CD4-positive, alpha-beta T cell treated with Interleukin-15 for 4 hours (primary cell): ENCODE measurements at regions not wholly inside any gene's neighbourhood (a gene's known extent, or its start where the extent isn't known, plus 50 kb on each side); places are given as distances from the start of the nearest gene placed in this dataset.

Experiments used
- DNase-seq: peaks from one replicate; pipeline ENCODE4 v3.0.0-alpha.2; 2020; ENCODE audit warnings: low spot score

DNA sequence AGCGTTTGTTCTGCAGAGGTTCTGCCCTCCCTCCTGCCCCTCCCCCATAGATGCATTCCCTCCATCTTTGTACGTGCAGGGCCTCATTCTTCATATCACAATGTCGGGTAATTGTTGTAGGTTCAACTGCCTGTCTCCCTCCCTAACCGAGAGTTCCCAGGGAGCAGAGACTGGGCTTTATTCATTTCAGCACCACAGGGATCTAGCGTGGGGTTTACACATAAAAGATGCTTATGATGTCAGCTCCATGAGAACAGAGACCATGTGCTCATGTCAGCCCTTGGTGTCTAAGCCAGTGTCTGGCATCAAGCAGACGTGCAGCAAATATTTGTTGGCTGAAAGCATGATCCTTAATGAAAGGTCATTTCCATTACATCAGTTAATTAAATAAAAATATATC, 298.9 kb upstream of the TRIB2 start:
- DNase-seq, result no peak

DNA sequence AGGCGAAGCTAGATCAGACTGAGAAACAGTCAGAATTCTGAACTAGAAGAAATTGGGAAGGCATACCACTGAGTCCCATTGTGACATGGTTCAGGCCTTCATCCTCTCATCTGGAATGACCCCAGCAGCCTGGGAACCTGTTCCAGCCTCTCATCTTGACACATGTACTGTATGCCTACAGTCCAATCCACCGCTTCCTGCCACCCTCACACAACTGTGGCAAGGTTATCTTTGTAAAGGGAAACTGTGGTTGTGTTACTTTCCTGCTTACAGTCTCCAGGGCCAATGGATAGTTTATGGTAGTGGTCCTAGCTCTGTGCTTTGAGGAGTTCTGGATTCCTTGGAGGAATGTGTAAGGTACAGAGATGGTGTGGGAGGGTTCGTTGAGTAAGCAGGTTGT, 296.9 kb upstream of the TRIB2 start:
- DNase-seq, result no peak

DNA sequence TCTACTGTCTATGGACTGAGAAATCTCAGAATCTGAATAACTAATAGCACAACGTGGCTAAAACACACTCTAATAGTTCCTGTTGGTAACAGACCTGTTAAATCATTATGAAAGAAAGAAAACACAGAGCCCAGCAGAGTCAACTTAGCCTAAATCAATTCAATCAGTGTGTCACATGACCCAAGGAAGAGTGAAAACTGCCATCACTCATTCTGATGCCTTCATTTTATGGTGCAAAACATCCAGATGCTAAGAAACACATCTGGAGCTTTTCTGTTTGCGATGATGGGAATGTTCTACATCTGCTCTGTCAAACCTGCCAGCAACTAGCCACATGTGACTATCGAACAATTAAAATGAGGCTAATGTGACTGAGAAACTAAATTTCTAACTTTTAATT, 295.7 kb upstream of the TRIB2 start:
- no peak for DNase-seq

DNA sequence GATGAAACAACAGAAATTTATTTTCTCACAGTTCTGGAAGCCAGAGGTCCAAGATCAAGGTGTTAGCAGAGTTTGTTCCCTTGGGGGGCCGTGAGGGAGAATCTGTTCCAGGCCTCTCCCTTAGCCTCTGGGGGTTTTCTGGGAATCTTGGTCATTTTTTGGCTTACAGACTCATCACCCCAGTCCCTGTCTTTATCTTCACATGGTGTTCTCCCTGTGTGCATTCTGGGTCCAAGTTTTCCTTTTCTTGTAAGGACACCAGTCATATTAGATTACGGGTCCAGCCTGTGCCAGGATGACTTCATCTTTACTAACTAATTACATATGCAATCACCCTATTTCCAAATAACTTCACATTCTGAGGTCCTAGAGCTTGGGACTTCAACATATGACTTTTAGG, 292.5 kb upstream of the TRIB2 start:
- no peak for DNase-seq

DNA sequence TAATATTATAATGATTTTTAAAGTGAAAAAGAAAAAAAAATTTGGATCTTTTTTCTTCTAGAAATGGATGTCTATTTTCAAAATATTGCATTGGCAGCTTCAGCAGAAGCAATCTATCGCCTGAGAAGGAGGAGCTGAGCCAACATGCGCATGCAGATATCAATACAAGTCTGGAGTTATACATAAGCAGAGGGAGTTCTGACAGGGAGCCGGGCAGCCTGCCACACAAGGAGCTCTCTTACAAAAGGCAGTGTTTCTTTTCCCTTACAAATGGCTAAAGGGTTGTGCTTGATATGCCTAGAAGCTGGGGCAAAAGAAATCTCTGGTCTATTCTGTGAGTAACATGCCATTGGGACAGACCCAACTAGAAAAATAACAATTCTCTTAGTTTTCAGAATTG, 291.9 kb upstream of the TRIB2 start:
- no peak for DNase-seq

DNA sequence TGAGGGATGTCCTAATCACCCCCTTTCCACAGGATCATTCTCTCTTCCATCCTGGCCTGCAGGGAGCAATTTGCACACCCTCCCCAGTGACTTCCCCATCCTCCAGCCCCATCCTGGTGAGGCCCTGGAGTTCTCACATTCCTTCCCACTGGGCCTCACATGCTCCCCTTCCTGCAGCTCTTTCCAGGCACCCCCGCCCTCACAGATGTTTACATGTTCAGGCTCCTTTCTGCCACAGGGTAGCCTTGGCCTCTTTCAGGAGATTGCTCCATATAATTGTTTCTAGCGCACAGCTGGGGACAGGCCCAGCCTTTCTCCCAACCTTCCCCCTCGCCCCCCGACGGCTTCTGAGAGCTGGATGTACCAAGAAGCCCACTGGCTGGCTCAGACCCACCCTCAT, 288.4 kb upstream of the TRIB2 start:
- DNase-seq, result no peak

DNA sequence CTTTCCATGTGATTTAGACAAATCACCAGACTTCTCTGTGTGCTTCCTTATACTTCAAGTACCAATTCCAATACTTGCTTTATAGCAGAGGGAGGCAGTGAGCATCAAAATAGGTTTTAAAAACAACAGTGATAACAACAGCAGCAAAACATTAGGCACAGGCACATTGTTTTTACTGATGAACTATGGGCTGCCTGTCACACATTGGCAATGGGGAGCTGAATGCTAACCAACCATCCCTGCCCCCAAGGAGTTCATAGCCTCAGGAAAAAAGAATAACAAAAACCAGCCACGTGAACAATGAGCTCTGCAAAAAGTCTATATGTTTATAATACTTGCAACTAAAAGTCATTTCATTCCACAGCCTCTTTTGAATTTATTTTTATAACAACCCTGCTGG, 287.9 kb upstream of the TRIB2 start:
- no peak for DNase-seq

DNA sequence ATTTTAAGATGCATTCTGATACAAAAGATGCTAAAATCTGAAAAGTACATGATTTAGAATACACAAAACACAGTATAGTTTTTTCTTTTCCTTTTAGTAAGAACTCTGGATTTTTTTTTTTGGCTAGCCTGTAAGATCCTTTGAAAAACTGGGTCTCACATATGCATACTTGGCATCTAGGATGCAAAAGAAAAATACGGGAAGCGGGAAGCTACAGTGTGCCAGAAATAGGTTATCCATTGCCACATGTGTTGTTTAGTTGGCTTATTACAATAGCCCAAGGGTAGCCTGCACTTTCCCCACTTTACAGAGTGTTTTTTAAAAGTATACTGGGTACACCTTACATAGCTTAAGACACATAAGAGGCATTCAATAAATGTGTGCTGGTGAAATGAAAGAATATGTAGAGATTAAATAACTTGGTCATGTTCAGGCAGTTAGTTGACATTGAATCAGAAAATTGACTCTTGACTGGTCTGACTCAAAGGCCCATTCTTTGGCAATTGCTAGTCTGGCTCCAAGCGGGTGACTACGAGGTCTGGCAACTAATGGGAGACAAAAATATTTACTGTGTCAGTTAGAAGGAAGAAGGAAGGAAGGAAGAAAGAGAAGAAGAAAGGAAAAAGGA, 286.8 kb upstream of the TRIB2 start:
- DNase-seq, result no peak

DNA sequence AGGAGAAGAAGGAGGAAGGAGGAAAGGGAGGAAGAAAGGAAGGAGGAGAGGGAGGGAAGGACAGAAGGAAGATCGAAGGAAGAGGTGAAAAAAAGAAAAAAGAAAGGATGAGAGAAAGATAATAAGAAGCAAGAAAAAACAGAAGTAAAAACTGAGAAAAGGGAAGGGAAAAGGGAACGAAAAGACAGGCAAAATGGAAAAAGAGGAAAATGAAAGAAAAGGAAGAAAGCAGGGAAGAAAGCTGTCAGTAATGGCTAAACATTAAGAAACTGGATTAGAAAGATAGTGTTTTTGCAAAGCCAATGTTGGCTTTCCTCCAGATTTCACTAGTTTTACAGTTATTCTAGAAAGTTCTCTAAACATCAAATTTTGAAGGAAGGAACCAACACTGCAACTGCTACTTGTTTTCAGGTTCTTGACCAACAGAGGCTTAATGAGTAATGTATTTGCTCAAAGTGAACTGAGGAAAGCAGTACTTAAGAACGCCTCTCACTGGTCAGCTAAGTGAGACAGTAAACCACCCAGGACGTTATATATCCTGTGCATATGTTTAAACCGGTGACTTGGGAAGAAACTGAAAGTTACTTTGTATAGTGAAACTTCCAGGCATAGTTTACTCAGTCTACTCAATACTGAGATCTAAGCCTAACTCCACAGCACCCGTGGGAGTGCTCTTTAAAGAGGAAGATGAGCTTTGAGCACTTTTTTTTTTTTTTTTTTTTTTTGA, 286.2 kb upstream of the TRIB2 start:
- DNase-seq, result peak; percentile 18

DNA sequence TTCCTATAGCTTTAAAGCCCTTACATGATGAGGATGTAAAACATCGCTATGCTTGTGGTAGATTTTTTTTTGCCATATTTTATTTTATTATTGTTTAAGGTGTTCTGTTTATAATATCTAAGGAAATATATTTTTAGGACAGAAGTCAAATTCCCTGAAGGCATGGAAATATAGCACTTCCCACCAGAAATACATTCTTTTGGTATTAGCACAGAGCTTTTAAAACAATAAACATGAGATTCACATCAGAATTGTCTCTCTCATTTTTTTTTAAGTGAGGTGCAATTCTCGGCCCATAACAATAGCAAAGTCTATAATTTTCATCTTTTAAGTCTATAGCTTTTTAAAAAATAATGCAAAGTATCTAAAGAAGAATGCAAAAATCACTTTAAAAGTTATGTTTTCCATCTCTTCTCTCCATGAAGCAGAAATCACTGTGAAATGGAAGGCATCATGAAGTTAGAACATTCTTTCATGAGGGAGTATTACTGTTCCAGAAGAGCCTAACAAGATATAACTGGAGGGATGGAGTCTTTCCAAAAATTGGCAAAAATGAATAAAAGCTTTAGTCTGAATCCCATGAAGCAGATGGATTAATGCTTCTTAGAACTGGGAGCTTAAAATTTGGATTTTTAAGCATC, 283.6 kb upstream of the TRIB2 start:
- no peak for DNase-seq

DNA sequence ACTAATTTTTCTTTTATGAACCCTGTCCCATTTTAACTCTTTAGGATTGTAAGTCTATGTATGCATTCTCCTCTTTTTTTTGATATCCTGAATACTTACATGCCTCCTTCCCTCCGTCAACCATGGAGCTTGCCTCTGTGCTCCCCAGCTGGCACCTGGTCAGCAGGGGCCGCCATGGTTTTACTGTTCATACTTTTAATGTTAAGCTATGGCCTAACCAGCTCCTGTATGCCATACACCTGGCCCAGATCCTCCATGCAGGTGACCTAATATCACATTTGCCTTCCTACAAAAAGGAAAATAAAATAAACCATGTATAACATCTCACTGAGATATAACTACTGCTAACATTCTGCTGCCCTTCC, 283.1 kb upstream of the TRIB2 start:
- peak; percentile 18 for DNase-seq

DNA sequence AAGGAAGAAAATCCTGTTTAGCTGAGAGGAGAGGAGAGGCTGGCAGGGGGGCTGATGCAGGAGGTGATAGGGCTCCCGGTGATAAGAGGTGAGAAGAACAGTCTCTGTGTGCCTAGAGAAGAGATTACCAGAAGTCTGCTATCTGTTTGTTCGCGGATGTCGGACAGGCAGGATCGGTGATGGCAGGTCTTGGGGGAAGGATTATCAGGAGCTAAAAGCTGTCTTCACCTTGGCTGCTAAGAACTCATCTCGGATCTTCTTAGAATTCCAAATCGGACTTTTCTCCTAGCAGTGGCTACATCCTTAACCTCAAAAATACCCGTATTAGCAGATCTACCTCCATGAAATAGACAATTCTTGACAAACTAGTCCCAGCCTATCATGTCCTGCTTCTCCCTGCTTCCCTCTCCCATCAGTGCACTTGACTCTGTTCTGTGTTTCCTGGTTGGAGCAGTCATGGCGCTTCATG, 282.1 kb upstream of the TRIB2 start:
- no peak for DNase-seq

DNA sequence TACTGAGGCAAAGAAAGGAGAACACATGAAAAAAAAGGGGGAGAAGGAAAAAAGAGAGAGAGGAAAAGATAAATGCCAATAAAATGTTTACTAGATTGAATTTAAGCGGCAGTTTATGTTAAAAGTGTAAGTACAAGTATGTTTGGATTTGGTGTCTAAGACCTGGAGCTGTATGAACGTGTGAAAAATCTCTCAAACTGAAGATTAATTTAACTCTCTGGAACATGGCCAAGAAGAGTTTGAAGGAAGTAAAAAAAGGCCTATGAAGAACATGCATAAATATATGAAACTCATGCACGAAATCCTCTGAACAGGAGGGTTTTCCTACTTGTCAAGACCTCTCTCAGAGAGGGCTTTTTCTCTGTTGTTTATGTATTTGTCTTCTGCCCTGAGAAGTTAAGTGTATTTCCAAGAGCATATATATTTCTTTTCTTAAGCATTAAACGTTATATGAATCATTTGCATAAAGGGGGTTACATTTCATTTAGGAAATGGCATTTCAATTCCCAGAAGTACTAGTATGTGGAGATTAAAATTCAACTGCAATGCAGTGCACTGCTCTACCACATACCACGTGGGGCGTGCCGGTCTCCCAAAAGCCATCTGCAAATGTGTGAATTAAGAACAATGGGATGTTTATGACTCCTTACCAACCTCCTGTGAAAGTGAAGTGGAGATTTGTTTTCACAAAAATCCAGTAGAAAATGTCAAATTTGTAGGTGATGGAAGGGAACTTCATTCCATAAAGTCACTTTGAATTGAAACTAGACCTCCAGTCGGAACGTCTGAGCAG, 281.1 kb upstream of the TRIB2 start:
- DNase-seq, result no peak

DNA sequence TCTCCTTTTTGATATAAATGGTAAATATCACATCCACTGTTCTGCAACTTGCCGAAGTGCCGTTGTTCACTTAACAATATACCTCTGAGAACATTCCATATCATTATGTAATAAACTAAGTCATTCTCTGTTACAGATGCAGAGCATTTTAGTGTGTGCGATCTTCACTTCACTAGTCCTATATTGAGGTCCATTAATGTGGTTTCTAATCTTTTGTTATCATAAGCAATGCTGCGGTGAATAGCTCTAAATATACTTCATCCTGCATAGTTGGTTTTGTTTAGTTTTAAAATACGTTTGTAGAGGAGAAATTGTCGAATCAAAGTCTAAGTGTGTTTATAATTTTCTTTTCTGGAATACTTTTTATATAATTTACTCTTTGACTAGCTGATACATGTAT, 280.3 kb upstream of the TRIB2 start:
- DNase-seq, result no peak

DNA sequence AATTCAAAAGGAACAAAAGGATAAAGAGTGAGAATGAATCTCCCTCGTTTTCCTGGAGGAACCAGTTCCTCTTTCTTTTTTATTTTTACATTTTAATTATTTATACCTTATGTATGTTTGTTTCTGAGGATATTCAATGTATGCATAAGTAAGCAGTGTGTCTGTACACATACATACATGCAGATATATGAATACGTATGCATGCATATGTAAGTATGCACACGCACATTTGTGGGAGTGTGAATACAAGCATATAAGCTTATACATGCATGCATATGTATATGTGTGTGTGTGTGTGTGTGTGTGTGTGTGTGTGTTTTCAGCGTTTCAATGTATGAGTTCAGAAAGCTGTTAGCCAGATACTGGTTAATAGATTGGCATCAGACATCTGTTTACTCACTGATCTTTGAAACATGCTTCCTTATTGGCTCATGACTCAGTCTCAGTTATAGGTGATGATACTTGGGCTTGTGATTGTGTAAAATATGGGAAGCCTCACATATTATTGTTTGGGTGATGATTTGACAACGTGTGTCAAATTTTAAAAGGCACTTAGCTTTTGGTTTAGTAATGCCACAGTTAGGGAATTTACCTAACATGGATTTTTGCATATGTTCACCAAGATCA, 279.7 kb upstream of the TRIB2 start:
- DNase-seq, result no peak

DNA sequence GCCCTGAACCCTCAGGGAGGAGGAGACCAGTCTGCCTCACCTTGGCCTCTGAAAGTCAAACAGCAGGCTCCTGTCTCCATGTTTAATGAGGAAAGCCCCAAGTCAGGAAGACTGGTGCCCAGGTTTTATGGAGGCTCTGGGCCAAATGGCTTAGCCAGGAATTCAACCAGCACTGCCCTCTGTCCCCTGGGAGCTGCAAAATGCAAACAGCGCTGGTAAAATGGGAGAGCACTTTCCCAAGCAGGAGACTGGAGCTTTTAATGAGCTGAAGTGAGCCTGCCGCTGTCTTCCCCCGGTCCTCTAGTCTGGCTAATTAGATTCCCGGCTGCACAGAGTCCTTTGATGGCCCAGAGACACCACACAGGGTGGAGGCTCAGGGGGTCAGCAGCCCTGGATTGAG, 276.0 kb upstream of the TRIB2 start:
- no peak for DNase-seq

DNA sequence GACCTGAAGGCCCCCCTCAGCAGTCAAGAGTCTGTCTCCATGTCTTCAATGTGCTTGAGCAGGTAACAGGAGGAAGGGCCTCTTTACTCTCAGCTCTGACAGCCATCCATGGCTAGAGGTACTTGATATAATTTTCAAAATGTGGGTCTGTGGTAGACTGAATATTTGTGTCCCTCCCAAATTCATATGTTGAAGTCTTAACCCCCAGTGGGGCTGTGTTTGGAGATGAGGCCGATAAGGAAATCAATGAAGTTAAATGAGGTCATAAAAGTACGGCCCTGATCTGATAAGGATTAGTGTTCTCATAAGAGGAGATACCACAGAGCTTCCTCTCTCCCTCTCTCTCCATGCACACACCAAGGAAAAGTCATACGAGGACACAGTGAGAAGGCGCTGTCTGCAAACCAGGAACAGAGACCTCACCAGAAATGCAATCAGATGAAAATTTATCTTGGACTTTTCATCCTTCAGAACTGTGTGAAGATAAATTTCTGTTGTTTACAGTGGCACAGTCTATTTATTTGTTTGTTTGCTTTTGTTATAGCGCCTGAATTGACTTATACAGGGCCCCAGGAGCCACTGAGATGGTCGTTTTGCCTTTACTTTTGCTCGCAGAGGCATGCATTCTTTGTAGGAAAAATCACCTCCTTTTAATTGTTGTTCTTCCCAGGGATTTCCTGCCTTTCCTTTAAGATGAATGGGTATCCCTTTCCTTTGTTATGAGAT, 274.8 kb upstream of the TRIB2 start:
- peak; percentile 14 for DNase-seq

DNA sequence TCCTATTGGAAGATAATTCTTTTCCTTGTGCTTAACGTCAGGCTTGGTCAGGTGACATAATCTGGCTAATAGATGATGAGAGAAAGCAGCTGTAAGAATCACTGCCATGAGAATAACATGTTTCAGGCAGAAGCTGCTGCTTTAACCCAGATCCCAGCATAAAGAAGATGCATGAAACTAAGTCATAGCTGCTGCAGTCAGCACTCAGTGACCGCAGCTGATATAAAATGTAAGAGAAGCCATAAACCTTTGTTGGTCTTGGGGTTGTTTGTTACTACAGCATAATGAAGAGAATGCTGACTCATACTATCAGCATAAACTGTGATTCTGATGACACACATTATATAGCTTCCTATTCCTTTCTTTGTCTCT, 274.3 kb upstream of the TRIB2 start:
- DNase-seq, result peak; percentile 14

DNA sequence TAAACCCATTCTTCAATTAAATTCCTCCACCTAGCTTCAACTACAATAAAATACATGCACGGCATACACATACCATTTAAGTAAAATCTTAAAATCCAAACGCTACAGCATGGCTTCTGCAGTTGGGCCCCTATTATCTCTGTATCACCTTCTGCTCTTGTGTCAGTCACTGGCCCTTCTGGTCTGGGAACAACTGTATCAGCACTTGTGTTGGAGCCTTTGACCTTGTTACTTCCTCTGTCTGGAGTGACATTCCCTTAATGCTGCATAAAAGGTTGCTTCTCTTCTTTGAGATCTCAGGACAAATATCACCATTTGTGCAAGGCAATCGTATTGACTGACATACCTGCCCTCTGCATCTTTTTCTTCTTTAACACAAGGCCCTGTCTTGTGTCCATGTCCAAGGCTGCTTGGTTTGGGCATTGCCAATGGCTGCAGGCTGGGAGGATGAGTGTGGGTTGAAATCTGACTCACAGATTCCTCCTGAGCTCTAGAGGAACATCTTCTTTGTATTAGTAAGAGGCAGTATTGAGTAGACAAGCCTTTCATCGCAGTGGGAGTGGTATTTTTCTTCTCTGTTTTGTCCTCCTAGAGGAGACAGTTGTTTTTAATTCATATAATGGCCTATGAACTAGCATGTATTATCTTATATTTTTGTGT, 267.8 kb upstream of the TRIB2 start:
- no peak for DNase-seq

DNA sequence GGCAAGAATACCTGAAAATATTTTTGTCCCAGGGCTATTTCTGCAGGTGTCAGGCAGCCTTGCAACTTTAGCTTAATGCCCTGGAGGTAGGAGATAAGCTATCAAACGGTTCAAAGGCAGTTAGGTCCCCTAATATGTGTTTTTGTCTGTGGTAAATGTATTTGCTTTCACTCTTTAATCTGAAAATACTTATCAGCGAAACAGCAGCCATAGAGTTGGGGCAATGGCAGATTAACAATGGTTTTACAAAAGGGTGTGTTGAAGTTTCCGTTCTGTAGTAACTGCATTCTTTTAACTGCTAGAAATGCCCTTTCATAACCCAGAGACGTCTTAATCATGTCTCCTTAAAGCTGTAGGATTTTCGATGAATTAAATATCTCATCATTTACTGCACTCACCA, 265.0 kb upstream of the TRIB2 start:
- peak; percentile 23 for DNase-seq

DNA sequence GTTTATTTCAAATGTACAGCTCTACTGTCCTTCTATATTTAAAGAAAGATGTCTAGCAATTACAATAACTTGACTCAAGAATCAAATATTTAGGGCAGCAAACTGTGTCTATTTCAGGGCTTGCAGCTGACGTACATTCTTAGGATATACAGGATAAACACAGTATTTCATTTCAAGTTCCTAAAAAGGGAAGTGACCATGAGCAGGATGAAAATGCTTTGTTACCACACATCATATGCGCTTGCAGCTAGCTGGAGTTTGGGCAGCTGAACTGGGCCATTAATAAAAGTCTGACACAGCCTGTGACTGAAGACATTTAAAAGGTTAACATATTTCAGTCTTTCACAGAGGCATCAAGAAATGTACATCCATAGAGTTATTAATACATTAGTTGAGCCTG, 264.6 kb upstream of the TRIB2 start:
- no peak for DNase-seq
